H1 (cell line): ENCODE measurements at regions not wholly inside any gene's neighbourhood (a gene's known extent, or its start where the extent isn't known, plus 50 kb on each side); places are given as distances from the start of the nearest gene placed in this dataset.

Experiments
- CTCF ChIA-PET: fragments of 300-600 bp; sonication (Branson Sonifier 250); formaldehyde crosslinking; loops from one replicate; lab custom pipeline; 2021; ENCODE audit not compliant: partially characterized antibody; lab: Charles Lee
- POLR2A ChIA-PET: fragments of 300-600 bp; sonication (Branson Sonifier 250); formaldehyde crosslinking; loops from one replicate; lab custom pipeline; 2021; ENCODE audit warnings: inconsistent platforms; ENCODE audit not compliant: partially characterized antibody; lab: Charles Lee
- DNase-seq, 2 experiments: peaks; one replicate each; pipeline versions ENCODE4 v3.0.0 to v3.0.0-alpha.2; 2010 to 2022; ENCODE audit warnings: low spot score in 2 of 2, low read depth in 1 of 2, mixed read lengths in 1 of 2
- FAIRE-seq: peaks from 2 replicates; lab custom pipeline; 2011; peaks lifted over from hg19 to GRCh38; lab: Jason Lieb, UNC
- H2AFZ ChIP-seq: 2 replicates; pipeline ENCODE4 v1.8.1; 2012; ENCODE audit warnings: low read length, inconsistent platforms
- H2AK5ac ChIP-seq: 2 replicates; pipeline ENCODE4 v1.6.1; 2013; ENCODE audit warnings: low read depth, low read length
- H2BK120ac ChIP-seq: replicated peaks from 2 replicates; pipeline ENCODE3; 2013; ENCODE audit warnings: low read depth, low read length, inconsistent platforms
- H2BK12ac ChIP-seq: 2 replicates; pipeline ENCODE4 v1.6.1; 2013; ENCODE audit warnings: low read depth, low read length
- H2BK15ac ChIP-seq: 2 replicates; pipeline ENCODE4 v1.6.1; 2013; ENCODE audit warnings: low read length
- H2BK20ac ChIP-seq: 2 replicates; pipeline ENCODE4 v1.6.1; 2013; ENCODE audit warnings: low read length
- H2BK5ac ChIP-seq: 2 replicates; pipeline ENCODE4 v1.6.1; 2013; ENCODE audit warnings: low read depth, low read length
- H3K14ac ChIP-seq: 2 replicates; pipeline ENCODE4 v1.6.1; 2013; ENCODE audit warnings: inconsistent platforms; ENCODE audit not compliant: insufficient read length
- H3K18ac ChIP-seq: 2 replicates; pipeline ENCODE4 v1.6.1; 2013; ENCODE audit warnings: low read length; ENCODE audit errors: extremely low read depth
- H3K23ac ChIP-seq: 2 replicates; pipeline ENCODE4 v1.6.1; 2013; ENCODE audit warnings: inconsistent platforms; ENCODE audit not compliant: insufficient read length
- H3K23me2 ChIP-seq: 2 replicates; pipeline ENCODE4 v1.6.1; 2013; ENCODE audit warnings: low read depth, low read length
- H3K27ac ChIP-seq: 2 replicates; pipeline ENCODE4 v1.6.1; 2011; ENCODE audit warnings: low read depth, low read length, inconsistent platforms
- H3K27me3 ChIP-seq, 4 experiments: replicated peaks in 1 of 4; 1 replicate in 1 of 4; 2 replicates in 3 of 4; pipeline versions ENCODE4 v1.6.1 to v1.8.1; 2011 to 2013; ENCODE audit warnings: low read length in 3 of 4, mild to moderate bottlenecking in 3 of 4, inconsistent platforms in 2 of 4, mixed read lengths in 2 of 4, moderate library complexity in 1 of 4; ENCODE audit not compliant: control insufficient read depth in 3 of 4, insufficient read depth in 3 of 4; ENCODE audit errors: extremely low read depth in 1 of 4
- H3K36me3 ChIP-seq, 4 experiments: 2 replicates each; pipeline versions ENCODE4 v1.6.1 to v1.8.1; 2011 to 2013; ENCODE audit warnings: mild to moderate bottlenecking in 4 of 4, low read length in 3 of 4, moderate library complexity in 2 of 4, control low read depth in 1 of 4, inconsistent platforms in 1 of 4; ENCODE audit not compliant: insufficient read depth in 4 of 4, control insufficient read depth in 2 of 4
- H3K4ac ChIP-seq: replicated peaks from 2 replicates; pipeline ENCODE3; 2013; ENCODE audit warnings: low read length, low read depth, mixed read lengths, inconsistent platforms; ENCODE audit not compliant: insufficient read length
- H3K4me1 ChIP-seq, 4 experiments: replicated peaks in 1 of 4; 1 replicate in 1 of 4; 2 replicates in 3 of 4; pipeline versions ENCODE4 v1.6.1 to v1.8.1; 2011 to 2013; ENCODE audit warnings: low read length in 3 of 4, inconsistent platforms in 2 of 4, mixed read lengths in 1 of 4; ENCODE audit not compliant: insufficient read depth in 4 of 4, control insufficient read depth in 3 of 4
- H3K4me2 ChIP-seq, 2 experiments: 2 replicates each; pipeline versions ENCODE4 v1.6.1 to v1.8.1; 2011 to 2013; ENCODE audit warnings: low read depth in 2 of 2, low read length in 2 of 2, control low read depth in 1 of 2, inconsistent platforms in 1 of 2, mild to moderate bottlenecking in 1 of 2; ENCODE audit not compliant: insufficient read depth in 1 of 2
- H3K4me3 ChIP-seq, 4 experiments: fragments of 200-600, 300-600 bp in 1 of 4; sonication (generic), shearing (Covaris generic), sonication (Bioruptor Twin) in 1 of 4; 2 replicates each; pipeline versions ENCODE4 v1.5.1 to v1.8.1; 2011 to 2016; ENCODE audit warnings: low read length in 4 of 4, low read depth in 3 of 4, control low read depth in 2 of 4, inconsistent platforms in 2 of 4, mild to moderate bottlenecking in 2 of 4, mixed read lengths in 1 of 4, moderate library complexity in 1 of 4; ENCODE audit not compliant: insufficient read depth in 2 of 4; ENCODE audit errors: extremely low read depth in 1 of 4
- H3K56ac ChIP-seq: replicated peaks from 2 replicates; pipeline ENCODE3; 2013; ENCODE audit warnings: low read depth, mild to moderate bottlenecking, mixed read lengths, low read length, inconsistent platforms; ENCODE audit not compliant: insufficient read length
- H3K79me1 ChIP-seq: 2 replicates; pipeline ENCODE4 v1.6.1; 2013; ENCODE audit warnings: low read depth, low read length, control low read depth
- H3K79me2 ChIP-seq, 2 experiments: 2 replicates each; pipeline versions ENCODE4 v1.6.1 to v1.8.1; 2012 to 2013; ENCODE audit warnings: low read length in 2 of 2, mild to moderate bottlenecking in 2 of 2, inconsistent platforms in 1 of 2; ENCODE audit not compliant: insufficient read depth in 2 of 2, control insufficient read depth in 1 of 2
- H3K9ac ChIP-seq, 4 experiments: replicated peaks in 1 of 4; 1 replicate in 1 of 4; 2 replicates in 3 of 4; pipeline versions ENCODE4 v1.6.1 to v1.8.1; 2011 to 2013; ENCODE audit warnings: low read depth in 3 of 4, low read length in 3 of 4, control low read depth in 2 of 4, mild to moderate bottlenecking in 2 of 4, moderate library complexity in 2 of 4, inconsistent platforms in 1 of 4; ENCODE audit errors: extremely low read depth in 1 of 4
- H3K9me3 ChIP-seq, 2 experiments: 2 replicates each; pipeline versions ENCODE4 v1.6.1 to v1.8.1; 2012 to 2013; ENCODE audit warnings: mild to moderate bottlenecking in 2 of 2, moderate library complexity in 2 of 2, control low read depth in 1 of 2, inconsistent platforms in 1 of 2, low read depth in 1 of 2, low read length in 1 of 2, mixed read lengths in 1 of 2; ENCODE audit not compliant: insufficient read depth in 2 of 2
- H4K20me1 ChIP-seq, 2 experiments: replicated peaks in 1 of 2; 2 replicates each; pipeline versions ENCODE3 to v1.8.1; 2011 to 2013; ENCODE audit warnings: inconsistent platforms in 2 of 2, low read length in 2 of 2, mild to moderate bottlenecking in 1 of 2; ENCODE audit not compliant: insufficient read depth in 2 of 2, control insufficient read depth in 1 of 2
- H4K5ac ChIP-seq: 2 replicates; pipeline ENCODE4 v1.6.1; 2013; ENCODE audit warnings: low read length, low read depth, mixed read lengths, inconsistent platforms; ENCODE audit not compliant: insufficient read length
- H4K8ac ChIP-seq: 2 replicates; pipeline ENCODE4 v1.8.0; 2013; ENCODE audit warnings: mild to moderate bottlenecking, moderate library complexity, low read length, inconsistent platforms; ENCODE audit not compliant: insufficient read depth; ENCODE audit errors: extremely low read depth
- H4K91ac ChIP-seq: replicated peaks from 2 replicates; pipeline ENCODE3; 2013; ENCODE audit warnings: low read length, mixed read lengths, inconsistent platforms; ENCODE audit not compliant: insufficient read length
- POU5F1 ChIP-seq: IDR thresholded peaks from 2 replicates; pipeline ENCODE4 v1.6.1; 2011; ENCODE audit warnings: low read depth, mild to moderate bottlenecking, low read length, moderate library complexity
- SRF ChIP-seq: IDR thresholded peaks from 2 replicates; pipeline ENCODE4 v1.6.1; 2011; ENCODE audit warnings: mild to moderate bottlenecking, low read depth, low read length, moderate library complexity
- USF2 ChIP-seq: IDR thresholded peaks from 2 replicates; pipeline ENCODE4 v1.6.1; 2011; ENCODE audit warnings: low read length, improper control_type of control experiment
- WGBS, 2 experiments: shearing (Covaris generic) in 1 of 2; methylation state at CpG; one replicate each; pipeline versions ENCODE4 v1.1.6 to v1.1.7; 2013 to 2015; ENCODE audit warnings: low lambda C conversion rate in 2 of 2, mixed read lengths in 2 of 2, inconsistent platforms in 1 of 2, low coverage in 1 of 2, missing lambda C conversion rate in 1 of 2; ENCODE audit not compliant: insufficient replicate concordance in 2 of 2, insufficient coverage in 1 of 2, insufficient read length in 1 of 2; ENCODE audit errors: extremely low coverage in 1 of 2, missing lambda C conversion rate in 1 of 2; 5-methylcytosine and 5-hydroxymethylcytosine counted together

DNA sequence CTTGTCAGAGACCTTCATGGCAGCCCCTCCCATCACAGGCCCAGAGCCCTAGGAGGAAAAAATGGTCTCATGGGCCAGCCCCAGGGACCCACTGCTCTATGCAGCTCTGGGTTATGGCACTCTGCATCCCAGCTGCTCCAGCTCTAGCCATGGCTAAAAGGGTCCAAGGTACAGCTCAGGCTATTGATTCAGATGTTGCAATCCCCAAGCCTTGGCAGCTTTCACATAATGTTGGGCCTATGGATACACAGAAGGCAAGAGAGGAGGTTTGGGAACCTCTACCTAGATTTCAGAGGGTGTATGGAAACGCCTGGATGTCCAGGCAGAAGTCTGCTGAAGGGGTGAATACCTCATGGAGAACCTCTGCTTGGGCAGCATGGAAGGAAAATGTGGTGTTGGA, 996.0 kb downstream of the PCDH9 start:
- no peaks in the 10 kb centered on the region for H3K23me2 ChIP-seq
- WGBS, 2 experiments: 94% methylated on average over 1 of the region's 1 CpG; no CpG with 5 or more reads in 1 of the 2 experiments
- no peak overlapping the region for H3K14ac ChIP-seq
- H3K18ac ChIP-seq: no peak overlapping the region
- no peaks in the 10 kb centered on the region for H4K20me1 ChIP-seq
- no peak overlapping the region for H2BK120ac ChIP-seq
- H4K91ac ChIP-seq: no peak overlapping the region
- no peak overlapping the region for H2AFZ ChIP-seq
- no peak overlapping the region for H4K5ac ChIP-seq
- no peaks in the 10 kb centered on the region for H3K79me1 ChIP-seq
- no peak overlapping the region for H3K4me2 ChIP-seq
- H3K36me3 ChIP-seq: no peaks in the 10 kb centered on the region
- H3K9ac ChIP-seq: no peak overlapping the region
- no peak overlapping the region for H2BK20ac ChIP-seq
- H2AK5ac ChIP-seq: no peak overlapping the region
- FAIRE-seq: no peak
- DNase-seq: no peak
- no peak overlapping the region for H3K23ac ChIP-seq
- no peak overlapping the region for H2BK5ac ChIP-seq
- H3K9me3 ChIP-seq: peaks cover 10 to 20% of the 10 kb centered on the region in 2 experiments; a peak in 3 of 4 replicates
- no peak overlapping the region for H3K4ac ChIP-seq
- no peak overlapping the region for H2BK12ac ChIP-seq
- no peak overlapping the region for H3K56ac ChIP-seq
- no peak overlapping the region for H4K8ac ChIP-seq
- no peak overlapping the region for H3K4me3 ChIP-seq
- H3K4me1 ChIP-seq: no peaks in the 10 kb centered on the region
- H3K27ac ChIP-seq: no peak overlapping the region
- H3K79me2 ChIP-seq: no peaks in the 10 kb centered on the region
- no peak for TF ChIP-seq USF2
- TF ChIP-seq SRF: no peak
- TF ChIP-seq POU5F1: no peak
- H2BK15ac ChIP-seq: no peak overlapping the region
- H3K27me3 ChIP-seq: no peaks in the 10 kb centered on the region
- CTCF ChIA-PET: interaction anchor here (0.7 kb wide), 1 partner anchor 9 kb away, joined by 3 read pairs; no protein-coding TSS in a partner anchor
- POLR2A ChIA-PET: no interaction called here
